ENCODE measurements at regions not wholly inside any gene's neighbourhood (a gene's known extent, or its start where the extent isn't known, plus 50 kb on each side); places are given as distances from the start of the nearest gene placed in this dataset.

DNA sequence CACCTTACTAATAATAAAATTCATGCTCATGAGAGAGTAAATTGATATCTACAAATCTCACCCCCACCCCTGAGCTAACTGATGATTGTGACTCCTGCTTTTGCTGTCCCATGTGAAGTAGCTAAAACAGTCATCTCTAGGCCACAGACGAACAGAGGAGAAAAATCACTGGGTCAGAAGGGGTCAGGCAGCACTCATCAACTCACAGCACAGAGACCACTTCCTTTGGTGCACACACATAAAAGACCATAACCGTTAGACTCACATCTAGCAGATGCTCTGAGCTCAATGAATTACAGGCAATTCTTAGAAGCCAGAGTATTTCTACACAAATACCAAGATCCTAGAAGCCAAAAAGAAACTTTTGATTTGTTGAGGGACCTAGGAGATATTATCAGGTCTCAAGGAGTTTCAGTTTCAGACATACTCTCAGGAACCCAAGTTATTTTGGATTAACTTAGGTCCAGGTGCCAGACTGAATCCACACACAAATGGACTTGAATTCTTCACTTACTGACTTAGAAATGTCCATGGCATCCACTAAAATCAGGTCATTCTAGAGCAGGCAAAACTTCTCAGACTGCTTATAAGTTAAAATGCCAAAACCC is 65.0 kb upstream of the TES start:
- H3K9me3 ChIP-seq (ENCODE audit: control insufficient read depth in 2 of 2, low read length in 2 of 2), result no peaks in the 10 kb centered on the region
- no peaks in the 10 kb centered on the region for H3K36me3 ChIP-seq (ENCODE audit: control insufficient read depth in 2 of 2, insufficient read depth in 2 of 2, low read length in 2 of 2)
- H3K27ac ChIP-seq (ENCODE audit: low read length), result no peak overlapping the region
- no peak overlapping the region for H3K9ac ChIP-seq (ENCODE audit: low read length in 2 of 2)
- no peaks in the 10 kb centered on the region for H3K27me3 ChIP-seq (ENCODE audit: control insufficient read depth in 1 of 2, insufficient read depth in 2 of 2, low read length in 2 of 2)
- H3K4me3 ChIP-seq (ENCODE audit: low read length in 2 of 2), result no peak overlapping the region
- H3K4me1 ChIP-seq (ENCODE audit: control insufficient read depth, insufficient read depth, low read length), result no peaks in the 10 kb centered on the region

DNA sequence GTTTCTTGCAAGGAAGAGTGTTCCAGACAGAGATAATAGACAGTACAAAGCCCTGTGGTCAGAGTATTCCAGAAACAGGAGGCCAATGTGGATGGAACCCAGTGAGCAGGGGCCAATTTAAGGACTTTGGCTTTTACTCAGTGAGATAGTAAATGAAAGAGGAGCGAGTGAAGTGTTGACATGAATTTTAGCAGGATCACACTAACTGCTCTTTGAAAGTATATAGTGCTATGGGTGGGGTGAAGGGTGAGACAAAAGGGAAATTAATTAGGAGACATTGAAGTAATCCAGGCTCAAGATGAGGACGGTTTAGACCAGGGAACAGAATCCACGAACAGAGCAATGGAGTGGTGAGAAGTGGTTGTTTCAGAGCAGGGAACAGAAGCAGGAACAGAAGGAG is 62.2 kb upstream of the TES start:
- Histone ChIP-seq H3K9me3 (ENCODE audit: control insufficient read depth in 2 of 2, low read length in 2 of 2) (no peaks in the 10 kb centered on the region), H3K4me1 (ENCODE audit: control insufficient read depth, insufficient read depth, low read length) (no peaks in the 10 kb centered on the region), H3K36me3 (ENCODE audit: control insufficient read depth in 2 of 2, insufficient read depth in 2 of 2, low read length in 2 of 2) (no peaks in the 10 kb centered on the region), H3K27ac (ENCODE audit: low read length) (no peak overlapping the region), H3K27me3 (ENCODE audit: control insufficient read depth in 1 of 2, insufficient read depth in 2 of 2, low read length in 2 of 2) (no peaks in the 10 kb centered on the region), H3K9ac (ENCODE audit: low read length in 2 of 2) (no peak overlapping the region), H3K4me3 (ENCODE audit: low read length in 2 of 2) (no peak overlapping the region)

DNA sequence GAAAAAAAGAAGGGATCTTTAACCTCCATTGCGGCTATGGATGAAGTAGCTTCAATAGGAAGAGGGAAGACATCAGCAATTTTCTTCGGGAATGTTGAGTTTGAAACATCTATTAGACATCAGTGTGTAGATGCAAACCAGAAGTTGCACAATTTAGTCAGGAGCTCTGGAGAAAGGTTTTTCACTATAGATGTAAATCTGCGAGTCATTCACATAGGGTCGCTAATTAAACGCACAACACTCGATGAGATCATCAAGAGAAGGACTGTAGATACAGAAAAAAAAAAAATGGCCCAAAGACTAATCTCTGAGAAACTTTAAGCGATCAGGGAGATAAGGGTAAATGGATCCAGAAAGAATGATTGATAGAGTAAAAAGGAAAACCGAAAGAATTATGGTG is 61.7 kb upstream of the TES start:
- Histone ChIP-seq H3K9me3 (ENCODE audit: control insufficient read depth in 2 of 2, low read length in 2 of 2) (no peaks in the 10 kb centered on the region), H3K27ac (ENCODE audit: low read length) (no peak overlapping the region), H3K36me3 (ENCODE audit: control insufficient read depth in 2 of 2, insufficient read depth in 2 of 2, low read length in 2 of 2) (no peaks in the 10 kb centered on the region), H3K4me3 (ENCODE audit: low read length in 2 of 2) (no peak overlapping the region), H3K4me1 (ENCODE audit: control insufficient read depth, insufficient read depth, low read length) (no peaks in the 10 kb centered on the region), H3K27me3 (ENCODE audit: control insufficient read depth in 1 of 2, insufficient read depth in 2 of 2, low read length in 2 of 2) (no peaks in the 10 kb centered on the region), H3K9ac (ENCODE audit: low read length in 2 of 2) (no peak overlapping the region)

DNA sequence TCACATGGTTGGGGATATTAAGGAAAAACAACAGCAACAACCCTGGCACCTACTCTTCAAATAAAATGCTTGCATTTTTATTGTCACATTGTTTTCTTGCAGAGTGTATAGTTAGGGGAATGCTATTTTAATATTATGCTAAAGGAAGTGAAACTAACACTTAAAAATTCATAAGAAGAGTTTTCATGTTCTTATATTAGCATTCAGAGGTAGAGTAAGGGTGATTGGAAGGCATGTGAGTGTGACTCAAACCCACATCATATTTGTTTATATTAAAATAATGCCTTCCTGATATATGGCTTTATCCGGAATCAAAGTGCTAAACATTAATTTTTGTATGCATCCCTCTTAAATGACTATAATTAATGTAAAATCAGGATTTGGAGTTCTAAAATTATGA is 59.8 kb upstream of the TES start:
- Histone ChIP-seq H3K27me3 (ENCODE audit: control insufficient read depth in 1 of 2, insufficient read depth in 2 of 2, low read length in 2 of 2) (no peaks in the 10 kb centered on the region), H3K36me3 (ENCODE audit: control insufficient read depth in 2 of 2, insufficient read depth in 2 of 2, low read length in 2 of 2) (no peaks in the 10 kb centered on the region), H3K9me3 (ENCODE audit: control insufficient read depth in 2 of 2, low read length in 2 of 2) (no peaks in the 10 kb centered on the region), H3K4me1 (ENCODE audit: control insufficient read depth, insufficient read depth, low read length) (no peaks in the 10 kb centered on the region), H3K27ac (ENCODE audit: low read length) (no peak overlapping the region), H3K9ac (ENCODE audit: low read length in 2 of 2) (no peak overlapping the region), H3K4me3 (ENCODE audit: low read length in 2 of 2) (no peak overlapping the region)

DNA sequence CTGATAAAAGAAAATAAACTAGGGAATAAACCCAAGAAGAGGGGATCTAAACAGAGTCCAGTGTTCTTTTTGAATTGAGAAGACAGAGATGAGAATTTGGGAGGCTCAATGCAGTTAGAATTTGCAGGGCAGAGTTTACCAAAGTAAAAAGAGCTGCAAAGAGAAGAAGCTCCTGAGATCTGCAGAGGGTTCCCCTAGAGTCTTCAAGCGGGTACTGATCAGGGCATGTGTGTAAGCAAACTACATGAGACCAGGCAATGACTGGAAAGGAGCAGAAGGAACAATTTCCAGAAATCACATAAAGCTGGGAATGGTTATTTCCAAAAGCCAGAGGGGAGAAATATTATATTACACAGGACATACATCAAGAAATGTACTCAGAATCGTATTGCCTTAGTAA is 58.1 kb upstream of the TES start:
- Histone ChIP-seq H3K9me3 (ENCODE audit: control insufficient read depth in 2 of 2, low read length in 2 of 2) (no peaks in the 10 kb centered on the region), H3K4me3 (ENCODE audit: low read length in 2 of 2) (no peak overlapping the region), H3K4me1 (ENCODE audit: control insufficient read depth, insufficient read depth, low read length) (no peaks in the 10 kb centered on the region), H3K36me3 (ENCODE audit: control insufficient read depth in 2 of 2, insufficient read depth in 2 of 2, low read length in 2 of 2) (no peaks in the 10 kb centered on the region), H3K27me3 (ENCODE audit: control insufficient read depth in 1 of 2, insufficient read depth in 2 of 2, low read length in 2 of 2) (no peaks in the 10 kb centered on the region), H3K9ac (ENCODE audit: low read length in 2 of 2) (no peak overlapping the region), H3K27ac (ENCODE audit: low read length) (no peak overlapping the region)

DNA sequence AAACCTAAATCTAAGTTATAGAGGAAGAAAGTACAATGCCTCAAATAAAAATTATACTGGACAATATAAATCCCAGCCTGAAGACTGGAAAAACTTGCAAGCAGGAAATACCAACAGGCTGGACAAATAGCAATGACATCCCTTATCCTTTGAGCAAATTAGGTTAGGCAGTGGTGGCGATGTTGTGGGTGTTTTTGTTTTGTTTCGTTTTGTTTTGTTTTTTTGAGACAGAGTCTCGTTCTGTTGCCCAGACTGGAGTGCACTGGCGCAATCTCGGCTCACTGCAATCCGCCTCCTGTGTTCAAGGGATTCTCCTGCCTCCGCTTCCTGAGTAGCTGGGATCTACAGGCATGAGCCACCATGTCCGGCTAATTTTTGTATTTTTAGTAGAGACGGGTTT is 57.3 kb upstream of the TES start:
- H3K4me3 ChIP-seq (ENCODE audit: low read length in 2 of 2), result no peak overlapping the region
- H3K9ac ChIP-seq (ENCODE audit: low read length in 2 of 2), result no peak overlapping the region

DNA sequence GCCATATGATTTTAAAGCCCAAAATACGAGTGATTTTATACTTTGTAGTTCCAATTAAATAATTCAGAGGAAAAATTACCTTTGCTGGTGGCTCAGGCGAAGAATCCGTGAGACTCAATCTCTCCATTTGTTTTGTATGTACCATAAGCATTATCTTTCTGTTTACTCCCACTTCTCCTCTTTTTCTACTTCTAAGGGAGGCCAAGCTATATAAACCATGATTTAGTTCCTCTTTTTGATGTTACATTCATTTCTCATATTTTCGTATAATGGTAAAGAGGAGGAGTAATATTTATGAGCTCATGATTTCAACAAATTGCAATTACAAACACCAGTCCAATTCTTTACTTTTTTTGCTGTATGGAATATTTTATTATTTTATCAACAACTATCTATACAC is 50.6 kb upstream of the TES start:
- Histone ChIP-seq H3K9ac (ENCODE audit: low read length in 2 of 2) (no peak overlapping the region), H3K27me3 (ENCODE audit: control insufficient read depth in 1 of 2, insufficient read depth in 2 of 2, low read length in 2 of 2) (no peaks in the 10 kb centered on the region), H3K36me3 (ENCODE audit: control insufficient read depth in 2 of 2, insufficient read depth in 2 of 2, low read length in 2 of 2) (no peaks in the 10 kb centered on the region), H3K4me3 (ENCODE audit: low read length in 2 of 2) (no peak overlapping the region), H3K4me1 (ENCODE audit: control insufficient read depth, insufficient read depth, low read length) (no peaks in the 10 kb centered on the region), H3K9me3 (ENCODE audit: control insufficient read depth in 2 of 2, low read length in 2 of 2) (no peaks in the 10 kb centered on the region), H3K27ac (ENCODE audit: low read length) (no peak overlapping the region)

More for the DNA sequence above, 57.3 kb upstream of the TES start:
- no peaks in the 10 kb centered on the region for H3K36me3 ChIP-seq (ENCODE audit: control insufficient read depth in 2 of 2, insufficient read depth in 2 of 2, low read length in 2 of 2)
- H3K27ac ChIP-seq (ENCODE audit: low read length), result no peak overlapping the region
- no peaks in the 10 kb centered on the region for H3K4me1 ChIP-seq (ENCODE audit: control insufficient read depth, insufficient read depth, low read length)
- H3K27me3 ChIP-seq (ENCODE audit: control insufficient read depth in 1 of 2, insufficient read depth in 2 of 2, low read length in 2 of 2), result no peaks in the 10 kb centered on the region
- H3K9me3 ChIP-seq (ENCODE audit: control insufficient read depth in 2 of 2, low read length in 2 of 2), result no peaks in the 10 kb centered on the region
